ENCODE measurements at regions not wholly inside any gene's neighbourhood (a gene's known extent, or its start where the extent isn't known, plus 50 kb on each side); places are given as distances from the start of the nearest gene placed in this dataset.
"Not testable (repeated sequence)": the region's sequence is repeated elsewhere in the genome, so short reads cannot be mapped to it uniquely, and the experiment has no call there.

- DNase-seq (ENCODE audit: low read depth): no peak
Observed at GRCh38 chr22:48306785-48307510, 1520.7 kb downstream of the BRD1 start.

- DNase-seq (ENCODE audit: low read depth): no peak
Observed at GRCh38 chr22:48306284-48306683, 1521.4 kb downstream of the BRD1 start.

GRCh38 chr22:48305726-48306235 is 1521.9 kb downstream of the BRD1 start:
- DNase-seq (ENCODE audit: low read depth): no peak

GRCh38 chr22:48303369-48303725 is 1524.3 kb downstream of the BRD1 start:
- DNase-seq (ENCODE audit: low read depth): no peak

GRCh38 chr22:48302657-48303368 is 1524.9 kb downstream of the BRD1 start:
- no peak for DNase-seq (ENCODE audit: low read depth)

GRCh38 chr22:48301908-48302307 is 1525.8 kb downstream of the BRD1 start:
- DNase-seq (ENCODE audit: low read depth): no peak

- no peak for DNase-seq (ENCODE audit: low read depth)
Observed at GRCh38 chr22:48301421-48301820, 1526.3 kb downstream of the BRD1 start.

- DNase-seq (ENCODE audit: low read depth): no peak
Observed at GRCh38 chr22:48300877-48301276, 1526.8 kb downstream of the BRD1 start.

- DNase-seq (ENCODE audit: low read depth): no peak
Observed at GRCh38 chr22:48299801-48300200, 1527.9 kb downstream of the BRD1 start.

GRCh38 chr22:48299124-48299523 is 1528.5 kb downstream of the BRD1 start:
- DNase-seq (ENCODE audit: low read depth): no peak

GRCh38 chr22:48297296-48297695 is 1530.4 kb downstream of the BRD1 start:
- no peak for DNase-seq (ENCODE audit: low read depth)

- DNase-seq (ENCODE audit: low read depth): not testable (repeated sequence)
Observed at GRCh38 chr22:48289954-48290353, 1527.5 kb downstream of the TBC1D22A start.

GRCh38 chr22:48288376-48288940 is 1526.0 kb downstream of the TBC1D22A start:
- no peak for DNase-seq (ENCODE audit: low read depth)

- no peak for DNase-seq (ENCODE audit: low read depth)
Observed at GRCh38 chr22:48287031-48287430, 1524.6 kb downstream of the TBC1D22A start.

GRCh38 chr22:48284671-48285070 is 1522.2 kb downstream of the TBC1D22A start:
- DNase-seq (ENCODE audit: low read depth): no peak

GRCh38 chr22:48282804-48283203 is 1520.4 kb downstream of the TBC1D22A start:
- DNase-seq (ENCODE audit: low read depth): no peak

GRCh38 chr22:48279461-48279756 is 1517.0 kb downstream of the TBC1D22A start:
- DNase-seq (ENCODE audit: low read depth): no peak

- no peak for DNase-seq (ENCODE audit: low read depth)
Observed at GRCh38 chr22:48278620-48279460, 1516.4 kb downstream of the TBC1D22A start.

GRCh38 chr22:48277868-48278581 is 1515.6 kb downstream of the TBC1D22A start:
- DNase-seq (ENCODE audit: low read depth): no peak

GRCh38 chr22:48276994-48277867 is 1514.8 kb downstream of the TBC1D22A start:
- DNase-seq (ENCODE audit: low read depth): no peak

- no peak for DNase-seq (ENCODE audit: low read depth)
Observed at GRCh38 chr22:48275412-48275811, 1513.0 kb downstream of the TBC1D22A start.
